NT2/D1 (cell line): ENCODE measurements at regions not wholly inside any gene's neighbourhood (a gene's known extent, or its start where the extent isn't known, plus 50 kb on each side); places are given as distances from the start of the nearest gene placed in this dataset.
"Not testable (repeated sequence)": the region's sequence is repeated elsewhere in the genome, so short reads cannot be mapped to it uniquely, and the experiment has no call there.

ENCODE experiments used
- DNase-seq: peaks from one replicate; pipeline ENCODE4 v3.0.0-alpha.2; 2011; ENCODE audit warnings: low read depth, low spot score
- H3K27me3 ChIP-seq: 2 replicates; pipeline ENCODE4 v1.6.0; 2011; ENCODE audit warnings: mild to moderate bottlenecking; ENCODE audit not compliant: insufficient read length, insufficient read depth
- H3K36me3 ChIP-seq: 2 replicates; pipeline ENCODE4 v1.6.1; 2011; ENCODE audit warnings: mild to moderate bottlenecking, low read length, mixed read lengths; ENCODE audit not compliant: insufficient read depth, insufficient read length
- H3K4me1 ChIP-seq: 2 replicates; pipeline ENCODE4 v1.5.1; 2011; ENCODE audit not compliant: insufficient read depth, insufficient read length
- H3K4me3 ChIP-seq: 2 replicates; pipeline ENCODE4 v1.5.1; 2011; ENCODE audit warnings: low read depth; ENCODE audit not compliant: insufficient read length
- H3K9ac ChIP-seq: 2 replicates; pipeline ENCODE4 v1.6.0; 2011; ENCODE audit warnings: low read depth; ENCODE audit not compliant: insufficient read length
- H3K9me3 ChIP-seq: 2 replicates; pipeline ENCODE4 v1.5.1; 2011; ENCODE audit warnings: mild to moderate bottlenecking, low read length; ENCODE audit not compliant: insufficient read depth
- SUZ12 ChIP-seq: IDR thresholded peaks from 2 replicates; pipeline ENCODE4 v1.6.1; 2011; ENCODE audit not compliant: insufficient read length, insufficient read depth; ENCODE audit errors: extremely low read depth
- YY1 ChIP-seq: IDR thresholded peaks from 2 replicates; pipeline ENCODE4 v1.6.1; 2011; ENCODE audit not compliant: insufficient read length, insufficient read depth
- ZNF274 ChIP-seq: IDR thresholded peaks from 2 replicates; pipeline ENCODE4 v1.6.1; 2011; ENCODE audit warnings: mild to moderate bottlenecking, low read depth, low read length

GRCh38 chr17:21772321-21772720, 80.0 kb downstream of the KCNJ18 start:
- H3K36me3 ChIP-seq: no peaks in the 10 kb centered on the region
- no peak for DNase-seq
- no peak overlapping the region for H3K9ac ChIP-seq
- H3K4me1 ChIP-seq: peaks cover 2% of the 10 kb centered on the region
- no peak for TF ChIP-seq YY1
- no peak for TF ChIP-seq ZNF274
- TF ChIP-seq SUZ12: no peak
- H3K4me3 ChIP-seq: no peak overlapping the region
- no peaks in the 10 kb centered on the region for H3K9me3 ChIP-seq
- H3K27me3 ChIP-seq: no peaks in the 10 kb centered on the region

- H3K27me3 ChIP-seq, H3K9me3 ChIP-seq, H3K4me1 ChIP-seq, H3K4me3 ChIP-seq, DNase-seq, H3K36me3 ChIP-seq, H3K9ac ChIP-seq: not testable (repeated sequence)
These were observed 80.8 kb downstream of the KCNJ18 start for GRCh38 chr17:21772991-21773713.

GRCh38 chr17:21774263-21774662, 81.9 kb downstream of the KCNJ18 start:
- H3K9me3 ChIP-seq: peaks cover 7% of the 10 kb centered on the region; the same call in 1 of the 2 replicates
- no peaks in the 10 kb centered on the region for H3K27me3 ChIP-seq
- H3K4me3 ChIP-seq: no peak overlapping the region
- no peak for DNase-seq
- no peaks in the 10 kb centered on the region for H3K4me1 ChIP-seq
- H3K9ac ChIP-seq: no peak overlapping the region
- H3K36me3 ChIP-seq: no peaks in the 10 kb centered on the region
- TF ChIP-seq SUZ12: no peak
- TF ChIP-seq ZNF274: no peak
- no peak for TF ChIP-seq YY1

- H3K27me3 ChIP-seq, H3K4me1 ChIP-seq, H3K9me3 ChIP-seq, H3K4me3 ChIP-seq, DNase-seq, H3K36me3 ChIP-seq, H3K9ac ChIP-seq: not testable (repeated sequence)
These were observed 83.2 kb downstream of the KCNJ18 start for GRCh38 chr17:21775566-21775965.

GRCh38 chr17:21776921-21777320, 84.6 kb downstream of the KCNJ18 start:
- DNase-seq, H3K9ac ChIP-seq, H3K4me3 ChIP-seq, H3K27me3 ChIP-seq, H3K9me3 ChIP-seq, H3K36me3 ChIP-seq, H3K4me1 ChIP-seq: not testable (repeated sequence)

GRCh38 chr17:21778866-21779265, 86.5 kb downstream of the KCNJ18 start:
- H3K9ac ChIP-seq, H3K27me3 ChIP-seq, H3K4me1 ChIP-seq, H3K36me3 ChIP-seq, H3K9me3 ChIP-seq, H3K4me3 ChIP-seq, DNase-seq: not testable (repeated sequence)

- not testable (repeated sequence) for H3K9me3 ChIP-seq, H3K36me3 ChIP-seq, H3K4me3 ChIP-seq, H3K27me3 ChIP-seq, H3K9ac ChIP-seq, H3K4me1 ChIP-seq
- peak; percentile 25 for DNase-seq
These were observed 88.1 kb downstream of the KCNJ18 start for GRCh38 chr17:21780293-21780888.

- not testable (repeated sequence) for H3K4me1 ChIP-seq, DNase-seq
These were observed 88.8 kb downstream of the KCNJ18 start for GRCh38 chr17:21780919-21781665.

GRCh38 chr17:21781666-21782024, 89.3 kb downstream of the KCNJ18 start:
- not testable (repeated sequence) for H3K27me3 ChIP-seq, H3K9me3 ChIP-seq, H3K36me3 ChIP-seq, DNase-seq, H3K4me3 ChIP-seq, H3K9ac ChIP-seq, H3K4me1 ChIP-seq

More at GRCh38 chr17:21780919-21781665, 88.8 kb downstream of the KCNJ18 start:
- H3K4me3 ChIP-seq, H3K36me3 ChIP-seq, H3K9ac ChIP-seq, H3K9me3 ChIP-seq, H3K27me3 ChIP-seq: not testable (repeated sequence)

- not testable (repeated sequence) for H3K27me3 ChIP-seq, H3K9ac ChIP-seq, H3K4me3 ChIP-seq, H3K36me3 ChIP-seq, DNase-seq, H3K9me3 ChIP-seq, H3K4me1 ChIP-seq
These were observed 89.8 kb downstream of the KCNJ18 start for GRCh38 chr17:21782107-21782506.

- H3K9ac ChIP-seq, H3K9me3 ChIP-seq, DNase-seq, H3K27me3 ChIP-seq, H3K4me1 ChIP-seq, H3K4me3 ChIP-seq, H3K36me3 ChIP-seq: not testable (repeated sequence)
These were observed 90.3 kb downstream of the KCNJ18 start for GRCh38 chr17:21782604-21783003.
